HG02885 (cell line): ENCODE measurements at regions not wholly inside any gene's neighbourhood (a gene's known extent, or its start where the extent isn't known, plus 50 kb on each side); places are given as distances from the start of the nearest gene placed in this dataset.

Source experiments
- ATAC-seq: cut with Tn5 transposase; IDR thresholded peaks from one replicate; pipeline ENCODE4 v1.9.1; 2021; ENCODE audit warnings: mild to moderate bottlenecking; ENCODE audit not compliant: unreplicated experiment, poor library complexity

DNA sequence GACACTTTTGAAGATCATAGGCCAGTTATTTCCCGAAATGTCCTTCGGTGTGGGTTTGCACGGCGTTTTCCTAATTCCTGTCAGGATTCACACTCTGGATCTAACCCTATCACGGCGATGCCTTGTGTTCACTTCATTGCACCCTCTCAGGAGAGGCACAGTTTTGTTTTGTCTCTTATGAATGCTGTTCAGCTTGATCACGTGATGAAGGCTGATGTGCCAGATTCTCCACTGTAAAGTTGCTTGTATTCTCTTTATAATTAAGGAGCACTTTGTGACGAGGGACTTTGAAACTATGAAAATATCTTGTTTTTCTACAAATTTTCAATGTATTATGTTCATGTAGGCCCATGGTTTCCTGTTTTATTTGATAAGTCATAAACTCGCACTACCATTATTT lies 568.1 kb downstream of the ACTR3B start:
- ATAC-seq, result no peak

DNA sequence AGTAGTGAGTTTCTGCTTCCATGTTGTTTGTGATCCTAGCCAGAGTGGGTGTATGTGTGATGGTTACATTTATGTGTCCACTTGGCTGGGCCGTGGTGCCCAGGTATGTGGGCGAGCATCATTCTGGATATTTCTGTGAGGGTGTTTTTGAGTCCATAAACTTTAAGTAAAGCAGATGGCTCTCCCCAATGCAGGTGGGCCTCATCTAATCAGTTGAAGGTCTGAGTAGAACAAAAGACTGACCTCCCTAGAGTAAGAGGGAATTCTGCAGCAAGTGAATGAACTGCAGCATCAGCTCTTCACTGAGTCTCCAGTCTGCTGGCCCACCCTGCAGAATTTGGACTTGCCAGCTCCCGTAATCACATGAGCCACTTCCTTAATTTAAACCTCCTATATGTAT lies 571.9 kb downstream of the ACTR3B start:
- no peak for ATAC-seq

DNA sequence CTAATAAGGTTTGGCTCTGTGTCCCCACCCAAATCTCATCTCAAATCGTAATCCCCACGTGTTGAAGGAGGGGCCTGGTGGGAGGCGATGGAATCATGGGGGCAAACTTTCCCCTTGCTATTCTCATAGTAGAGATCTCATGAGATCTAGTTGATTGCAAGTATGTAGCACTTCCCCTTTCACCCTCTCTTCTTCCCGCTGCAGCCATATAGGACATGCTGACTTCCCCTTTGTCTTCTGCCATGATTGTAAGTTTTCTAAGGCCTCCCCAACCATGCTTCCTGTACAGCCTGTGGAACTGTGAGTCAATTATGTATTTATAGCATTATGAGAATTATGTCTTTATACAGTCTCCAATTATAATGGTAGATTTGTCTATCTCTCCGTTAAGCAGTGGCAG lies 594.5 kb downstream of the ACTR3B start:
- no peak for ATAC-seq

DNA sequence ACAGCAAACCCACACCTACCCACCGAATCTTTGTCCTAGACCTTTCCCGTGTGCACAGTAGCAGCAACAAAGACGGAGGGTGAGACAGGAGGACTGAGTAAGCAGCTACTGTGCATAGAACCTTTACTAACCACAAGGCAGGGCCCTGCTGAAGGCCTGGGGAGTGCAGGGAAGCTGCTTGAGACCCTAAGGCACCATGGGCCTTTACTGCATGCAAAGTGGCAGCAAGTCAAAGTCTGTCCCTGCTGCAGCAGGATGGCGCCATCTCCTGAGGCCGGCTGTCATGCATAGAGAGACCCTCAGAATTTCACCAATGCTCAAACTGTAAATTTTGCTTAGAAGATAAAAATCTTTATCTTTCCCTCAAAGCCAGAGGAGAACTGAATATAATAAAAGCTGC lies 610.5 kb downstream of the ACTR3B start:
- ATAC-seq, result no peak

DNA sequence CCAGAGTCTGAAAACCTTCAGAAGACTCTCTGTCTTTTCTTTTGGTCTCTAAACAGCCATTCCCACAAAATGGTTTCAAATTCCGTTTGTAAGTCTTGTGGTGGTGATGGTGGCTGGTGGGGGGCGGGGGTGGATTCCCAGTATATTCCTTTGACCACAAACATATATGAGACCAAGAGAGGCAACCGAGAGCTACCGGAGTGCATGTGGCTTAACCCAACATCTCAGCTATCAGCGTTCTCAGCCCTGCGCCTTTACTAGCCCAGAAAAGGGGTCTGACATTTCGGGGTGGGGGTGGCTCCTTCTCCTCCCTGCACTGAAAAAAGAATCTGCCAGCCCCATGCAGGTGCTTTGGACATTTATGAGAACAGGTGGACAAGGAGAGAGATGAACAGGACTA lies 621.1 kb downstream of the ACTR3B start:
- no peak for ATAC-seq

DNA sequence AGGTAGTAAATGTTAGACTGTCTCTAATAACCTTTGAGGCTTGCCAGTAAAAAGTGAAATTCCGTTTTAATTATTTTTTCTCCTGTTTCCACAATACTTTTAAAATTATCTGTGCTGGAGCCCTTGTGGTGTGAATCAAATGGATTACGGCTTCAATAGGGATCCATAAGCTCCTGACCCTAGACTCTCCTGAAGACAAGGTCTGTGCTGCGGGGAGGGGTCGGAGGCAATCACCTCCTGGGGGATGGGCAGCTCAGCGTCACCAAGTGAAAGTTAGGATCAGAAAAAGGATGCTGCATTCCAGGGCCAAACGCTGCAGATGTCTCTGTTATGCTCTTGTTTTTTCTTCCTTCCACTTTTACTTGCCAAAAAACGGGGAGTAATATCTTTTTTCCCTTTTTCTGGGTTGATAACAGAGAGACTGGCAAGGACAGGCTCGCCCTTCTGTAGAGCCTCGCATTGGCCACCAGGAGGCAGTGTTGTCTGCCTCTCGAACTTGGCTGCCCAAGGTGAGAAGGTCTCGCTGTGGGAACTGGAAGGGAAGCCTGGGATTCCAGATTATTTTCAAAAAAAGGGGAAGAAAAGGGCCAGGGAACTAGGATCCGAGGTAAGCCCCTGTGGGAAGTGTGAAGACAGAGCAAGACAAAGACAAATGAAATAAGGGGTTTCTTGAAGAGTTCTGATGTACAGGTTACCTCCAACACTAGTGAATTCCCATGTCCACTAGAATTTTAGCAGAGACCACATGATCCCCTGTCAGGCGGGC lies 621.9 kb downstream of the ACTR3B start:
- ATAC-seq, result peak; percentile 85

DNA sequence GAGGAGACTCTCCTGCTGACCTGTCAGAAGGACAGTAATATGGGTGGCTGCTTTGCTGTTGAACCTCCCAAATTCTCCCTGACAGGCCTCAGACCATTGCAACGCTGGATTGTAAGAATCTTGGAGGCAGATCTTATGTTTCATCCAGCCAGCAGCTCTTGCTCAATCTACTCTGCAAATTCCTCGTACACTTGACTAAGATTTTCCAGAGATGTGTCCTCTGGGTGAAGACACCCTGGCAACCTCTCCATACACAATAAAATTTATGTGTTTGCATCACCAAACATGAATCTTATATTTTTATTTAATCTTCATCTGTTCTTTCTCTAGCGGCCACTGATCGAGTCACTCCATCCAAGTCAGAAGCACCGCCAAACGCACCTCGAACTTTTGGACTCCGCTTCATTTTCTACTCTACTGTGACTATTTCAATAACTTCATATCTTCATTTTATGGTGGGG lies 623.1 kb downstream of the ACTR3B start:
- no peak for ATAC-seq

DNA sequence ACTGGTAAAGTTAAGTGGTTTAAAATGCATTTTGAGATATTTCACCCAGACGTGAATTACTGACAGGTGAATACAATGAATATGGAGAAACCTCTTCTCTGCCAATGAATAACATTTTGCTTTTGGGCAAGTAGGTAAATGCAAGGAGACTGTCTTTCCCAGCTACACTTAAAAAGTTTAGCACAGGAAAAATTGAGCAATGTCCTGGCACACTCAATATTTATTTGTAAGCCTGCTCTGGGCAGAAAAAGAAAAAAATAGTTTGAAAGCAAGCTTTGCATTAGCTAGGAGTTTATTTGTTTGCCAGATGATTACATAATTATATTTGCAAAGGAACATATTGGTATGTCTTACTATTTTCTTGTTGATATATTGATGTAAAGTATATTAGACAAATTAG lies 624.2 kb downstream of the ACTR3B start:
- no peak for ATAC-seq

DNA sequence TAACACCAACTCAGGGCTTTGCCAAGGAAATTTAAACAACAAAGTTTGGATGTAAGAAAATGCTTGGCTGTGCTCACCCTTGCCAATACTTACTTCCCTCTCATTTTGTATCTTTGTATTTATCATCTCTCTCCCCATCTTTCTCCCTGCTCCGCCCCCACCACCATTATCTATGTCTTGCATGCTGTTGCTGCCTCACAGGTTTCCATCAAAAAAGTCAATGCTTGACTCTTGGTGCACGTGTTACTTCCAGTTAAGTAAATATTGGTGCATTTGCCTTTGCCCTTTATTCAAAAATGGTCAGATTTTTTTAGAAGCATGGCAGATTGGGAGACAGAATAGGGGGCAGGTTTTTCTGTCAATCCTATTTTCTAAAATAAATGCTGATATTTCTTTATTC lies 626.0 kb downstream of the ACTR3B start:
- ATAC-seq, result no peak

DNA sequence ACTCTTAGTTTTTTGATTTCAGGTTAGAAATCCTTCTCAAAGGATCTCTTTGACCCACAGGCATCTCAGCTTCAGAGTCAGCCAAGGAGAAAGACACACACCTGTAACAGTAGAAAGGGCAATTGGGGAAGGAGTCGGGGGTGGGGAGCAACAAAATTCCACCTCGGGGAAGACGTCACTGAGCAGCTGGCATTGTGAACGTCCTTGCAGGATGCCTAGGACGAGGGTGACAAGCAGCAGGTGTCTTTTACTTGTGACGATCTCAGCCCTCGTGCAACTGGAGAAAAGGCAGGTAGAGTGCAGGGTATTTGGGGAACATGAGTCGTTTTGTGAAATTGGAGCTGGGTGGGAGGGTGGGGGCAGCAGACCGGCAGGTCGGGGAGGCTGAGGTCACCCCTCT lies 627.0 kb downstream of the ACTR3B start:
- no peak for ATAC-seq

DNA sequence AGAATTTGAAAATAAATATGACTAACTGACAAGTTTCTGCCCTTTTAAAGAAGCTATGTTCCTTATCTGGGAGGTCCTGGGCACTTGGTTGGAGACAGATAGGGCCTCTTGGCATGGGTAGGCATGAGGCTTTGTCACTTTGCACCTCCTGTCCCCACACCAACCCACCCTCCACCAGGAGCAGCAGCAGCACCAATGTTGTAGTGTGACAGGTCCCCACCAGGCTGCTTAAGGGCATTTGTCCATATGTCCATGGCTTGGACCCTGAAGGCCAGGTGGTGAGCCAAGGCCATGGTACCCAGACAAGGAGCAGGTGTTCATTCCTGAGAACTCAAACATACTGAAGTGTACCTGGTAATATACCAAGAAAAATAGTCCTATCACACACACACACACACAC lies 629.1 kb downstream of the ACTR3B start:
- ATAC-seq, result no peak

DNA sequence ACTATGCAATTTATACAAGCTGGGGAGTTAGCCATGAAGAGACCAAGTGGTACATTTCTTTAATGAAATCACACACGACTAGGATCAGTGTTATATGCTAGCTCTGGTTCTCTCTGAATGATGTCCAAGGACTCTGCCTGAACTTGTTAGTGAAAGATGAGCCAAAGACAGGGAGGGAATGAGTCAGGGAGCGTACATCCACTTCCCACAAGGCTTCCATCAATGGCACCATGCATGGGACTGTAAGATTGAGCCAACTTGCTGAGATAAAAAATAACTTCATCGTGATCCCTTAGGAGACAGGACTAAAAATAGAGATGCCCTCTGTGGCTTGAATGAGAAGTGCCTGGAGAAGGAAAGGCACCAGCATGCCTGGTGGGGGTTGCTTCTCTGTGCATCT lies 629.7 kb downstream of the ACTR3B start:
- ATAC-seq, result no peak

DNA sequence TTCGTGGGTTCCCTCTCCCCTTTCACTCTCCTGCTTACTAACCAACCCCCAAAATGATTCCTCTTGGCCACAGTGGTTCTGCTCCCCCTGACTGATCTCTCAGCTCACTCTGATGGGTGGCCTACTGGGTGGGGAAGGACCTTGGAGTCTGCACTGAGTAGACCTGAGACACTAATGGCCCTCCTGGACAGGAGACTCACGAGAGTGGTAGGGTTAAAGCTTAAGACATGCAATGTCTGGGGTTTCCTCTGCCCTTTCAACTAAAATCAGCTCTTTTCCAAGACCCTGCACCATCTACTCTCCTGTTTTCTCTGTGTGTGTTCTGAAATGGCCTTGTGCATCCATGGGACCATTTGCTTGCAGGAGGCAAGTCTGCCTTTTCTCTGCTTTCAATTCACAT lies 631.4 kb downstream of the ACTR3B start:
- no peak for ATAC-seq

DNA sequence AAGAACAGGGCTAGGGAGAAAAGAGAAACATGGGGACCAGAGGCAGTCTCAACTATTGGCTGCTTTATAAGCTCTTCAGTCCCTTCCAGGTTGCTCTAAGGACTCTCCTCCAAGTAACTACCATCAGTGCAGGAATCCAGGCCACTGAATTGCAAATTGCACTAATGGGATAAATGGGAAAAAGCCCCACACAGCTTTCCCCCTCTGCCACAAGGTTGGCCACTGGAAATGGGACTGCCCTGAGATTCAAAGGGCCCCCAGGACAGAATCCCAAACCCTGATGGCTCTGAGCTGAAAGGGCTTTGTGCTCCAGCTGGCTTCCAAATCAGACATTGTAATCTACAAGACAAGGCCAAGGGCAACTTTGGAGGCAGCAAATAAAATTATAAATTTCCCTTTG lies 633.2 kb downstream of the ACTR3B start:
- ATAC-seq, result no peak

DNA sequence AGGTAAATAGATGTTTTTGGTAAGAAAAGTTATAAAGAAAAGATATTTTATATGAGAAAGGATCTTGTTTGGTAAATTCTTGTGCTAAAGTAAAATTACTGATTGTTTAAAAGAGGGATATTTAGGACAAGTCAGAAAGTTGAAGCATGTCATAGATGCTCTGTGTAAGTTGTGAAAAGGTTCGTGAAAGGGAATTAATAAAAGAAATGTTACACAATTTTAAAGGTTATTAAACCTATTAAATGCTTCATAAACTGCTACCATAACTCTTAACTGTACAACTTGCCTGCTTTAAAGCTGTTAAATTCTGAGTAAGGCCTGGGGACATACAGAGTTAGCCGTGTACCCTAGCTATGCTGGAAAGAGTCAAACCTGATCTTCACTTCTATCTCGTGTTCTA lies 634.1 kb downstream of the ACTR3B start:
- ATAC-seq, result no peak

DNA sequence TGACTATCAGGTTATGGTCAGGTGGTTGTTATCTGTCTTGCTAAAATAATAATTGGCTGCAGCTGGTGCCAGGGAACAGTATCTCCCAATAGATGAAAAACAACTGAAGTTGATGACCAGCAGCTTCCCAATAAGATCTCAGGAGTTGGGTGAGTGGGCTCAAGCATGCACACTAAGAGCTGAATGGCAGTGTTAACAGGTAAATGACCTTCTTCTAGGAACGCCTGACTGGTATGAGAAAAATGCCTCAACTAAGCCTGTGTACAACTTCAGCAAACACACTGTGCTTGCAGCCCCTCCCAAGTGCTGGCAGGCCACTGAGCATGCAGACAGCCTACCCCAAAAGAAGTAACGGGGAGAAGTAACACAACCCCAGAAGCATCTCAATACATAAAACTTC lies 636.9 kb downstream of the ACTR3B start:
- no peak for ATAC-seq

DNA sequence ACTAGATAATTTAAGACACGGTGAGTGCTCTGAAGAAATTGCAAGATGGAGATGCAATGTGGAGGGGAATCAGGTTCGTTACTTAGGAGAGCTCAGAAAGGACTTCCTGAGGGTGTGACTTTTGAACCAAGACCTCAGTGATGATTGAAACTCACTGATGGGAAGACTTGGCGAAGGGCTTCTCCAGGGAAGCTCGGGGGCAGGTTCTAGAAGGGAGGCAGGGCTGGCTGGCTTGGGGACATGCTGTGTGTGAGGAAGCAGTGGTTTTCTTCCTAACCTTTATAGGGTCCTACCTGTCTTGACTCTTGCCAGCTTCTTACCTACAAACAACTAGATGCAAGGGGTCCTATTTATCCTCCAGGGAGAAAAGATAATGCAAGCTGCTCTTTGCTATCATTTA lies 637.9 kb downstream of the ACTR3B start:
- ATAC-seq, result no peak

DNA sequence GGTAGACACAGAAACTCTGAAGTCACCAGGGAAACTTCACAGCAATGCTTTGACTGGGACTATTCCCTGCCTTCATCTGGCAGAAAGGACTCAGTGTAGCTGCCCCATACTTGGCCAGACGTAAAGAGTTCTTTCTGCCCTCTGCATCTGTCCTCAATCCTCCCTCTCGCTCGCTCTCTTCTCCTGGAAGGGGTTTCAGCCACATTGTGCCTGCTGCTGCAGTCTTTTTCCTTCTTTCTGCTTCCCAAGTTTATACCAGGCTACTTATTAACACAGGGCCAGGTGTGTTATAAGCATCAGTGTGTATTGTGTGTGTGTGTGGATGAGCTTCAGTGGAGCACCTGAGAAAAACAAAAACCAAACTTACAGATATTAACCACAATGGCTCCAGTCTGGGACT lies 638.4 kb downstream of the ACTR3B start:
- no peak for ATAC-seq

DNA sequence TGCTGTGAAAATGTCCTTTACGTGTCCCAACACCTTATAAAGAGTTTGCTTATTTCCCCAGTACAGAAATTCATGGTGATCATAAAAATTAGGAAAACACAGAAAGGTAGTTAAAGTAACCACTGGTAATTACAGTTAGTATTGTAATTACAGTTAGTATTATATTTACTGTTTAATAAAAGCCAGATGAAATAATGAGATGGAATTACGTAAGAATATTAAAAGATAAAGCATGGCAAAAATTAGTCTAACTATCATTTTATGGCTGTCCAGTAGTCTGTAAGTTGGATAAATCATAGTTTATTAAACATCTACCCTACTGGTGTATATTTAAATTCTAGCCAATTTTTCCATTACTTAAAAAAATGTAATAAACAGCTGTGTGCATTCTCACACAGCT lies 638.8 kb downstream of the ACTR3B start:
- ATAC-seq, result no peak

DNA sequence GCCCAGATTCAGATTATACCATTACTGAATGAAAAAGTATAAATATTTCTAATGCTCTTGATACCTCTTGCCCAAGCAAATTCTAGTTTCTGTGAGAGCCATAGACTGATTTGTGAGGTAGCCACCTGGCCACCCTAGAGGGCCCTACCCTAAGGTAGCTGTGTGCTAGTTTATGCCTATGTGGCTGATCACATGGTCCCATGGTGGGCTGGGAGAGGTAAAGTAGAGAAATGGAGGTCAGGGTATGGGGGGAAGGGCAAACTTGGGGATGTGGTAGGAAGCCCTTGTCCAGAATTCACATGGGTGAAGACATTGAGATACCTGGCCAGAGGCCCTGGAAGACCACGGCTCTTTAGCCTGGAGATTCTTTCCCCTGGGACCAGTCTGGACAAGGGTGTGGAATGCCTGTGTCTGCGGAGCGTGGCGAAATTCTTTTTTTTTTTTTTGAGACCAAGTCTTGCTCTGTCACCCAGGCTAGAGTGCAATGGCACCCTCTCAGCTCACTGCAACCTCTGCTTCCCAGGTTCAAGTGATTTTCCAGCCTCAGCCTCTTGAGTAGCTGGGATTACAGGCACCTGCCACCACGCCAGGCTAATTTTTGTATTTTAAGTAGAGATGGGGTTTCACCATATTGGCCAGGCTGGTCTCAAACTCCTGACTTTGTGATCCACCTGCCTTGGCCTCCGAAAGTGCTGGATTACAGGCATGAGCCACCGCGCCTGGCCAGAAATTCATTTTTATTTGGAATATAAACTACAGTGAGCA lies 639.4 kb downstream of the ACTR3B start:
- ATAC-seq, result no peak

DNA sequence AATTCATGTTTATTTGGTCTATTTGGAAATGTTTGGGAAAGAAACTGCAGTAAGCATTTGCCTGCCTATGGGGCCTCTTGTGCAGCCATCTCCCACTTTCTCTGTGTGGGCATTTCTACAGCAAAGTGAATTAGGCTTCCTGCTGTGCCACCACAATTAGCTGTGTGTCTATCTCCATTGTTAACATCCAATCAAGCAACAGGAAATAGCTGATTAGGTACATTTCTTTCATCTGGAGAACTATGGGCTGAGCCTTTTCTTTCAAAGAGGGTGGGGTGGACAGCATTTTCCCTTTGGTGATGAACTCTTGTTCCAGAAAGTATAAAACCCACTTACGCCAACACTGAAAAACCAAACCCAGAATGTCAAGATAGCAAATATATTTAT lies 640.0 kb downstream of the ACTR3B start:
- no peak for ATAC-seq
